ENCODE measurements at regions not wholly inside any gene's neighbourhood (a gene's known extent, or its start where the extent isn't known, plus 50 kb on each side); places are given as distances from the start of the nearest gene placed in this dataset.

- no peak for TF ChIP-seq CTCF (IDR thresholded peaks at IDR 0.05)
- no peak for TF ChIP-seq YY1 (IDR thresholded peaks at IDR 0.05; ENCODE audit: low read depth)
- no peak for TF ChIP-seq POLR2AphosphoS5 (IDR thresholded peaks at IDR 0.05; ENCODE audit: low read depth, low read length)
- no peak for TF ChIP-seq TAF1 (IDR thresholded peaks at IDR 0.05; ENCODE audit: borderline replicate concordance, low read depth, low read length)
- no peak for TF ChIP-seq SMC3 (IDR thresholded peaks at IDR 0.05; ENCODE audit: low read depth, low read length)
- TF ChIP-seq, protein P1, sequence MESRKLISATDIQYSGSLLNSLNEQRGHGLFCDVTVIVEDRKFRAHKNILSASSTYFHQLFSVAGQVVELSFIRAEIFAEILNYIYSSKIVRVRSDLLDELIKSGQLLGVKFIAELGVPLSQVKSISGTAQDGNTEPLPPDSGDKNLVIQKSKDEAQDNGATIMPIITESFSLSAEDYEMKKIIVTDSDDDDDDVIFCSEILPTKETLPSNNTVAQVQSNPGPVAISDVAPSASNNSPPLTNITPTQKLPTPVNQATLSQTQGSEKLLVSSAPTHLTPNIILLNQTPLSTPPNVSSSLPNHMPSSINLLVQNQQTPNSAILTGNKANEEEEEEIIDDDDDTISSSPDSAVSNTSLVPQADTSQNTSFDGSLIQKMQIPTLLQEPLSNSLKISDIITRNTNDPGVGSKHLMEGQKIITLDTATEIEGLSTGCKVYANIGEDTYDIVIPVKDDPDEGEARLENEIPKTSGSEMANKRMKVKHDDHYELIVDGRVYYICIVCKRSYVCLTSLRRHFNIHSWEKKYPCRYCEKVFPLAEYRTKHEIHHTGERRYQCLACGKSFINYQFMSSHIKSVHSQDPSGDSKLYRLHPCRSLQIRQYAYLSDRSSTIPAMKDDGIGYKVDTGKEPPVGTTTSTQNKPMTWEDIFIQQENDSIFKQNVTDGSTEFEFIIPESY (IDR thresholded peaks at IDR 0.05; ENCODE audit: borderline replicate concordance, low read depth), result no peak
- no peak for TF ChIP-seq REST (IDR thresholded peaks at IDR 0.05; ENCODE audit: low read depth, low read length)
- no peak for TF ChIP-seq RAD21 (IDR thresholded peaks at IDR 0.05; ENCODE audit: low read length)
- TF ChIP-seq SIN3A (IDR thresholded peaks at IDR 0.05; ENCODE audit: borderline replicate concordance, low read depth, low read length), result no peak
- TF ChIP-seq CHD2 (IDR thresholded peaks at IDR 0.05; ENCODE audit: low read length, partially characterized antibody), result no peak
- TF ChIP-seq RCOR1 (IDR thresholded peaks at IDR 0.05; ENCODE audit: low read length), result no peak
- no peak for TF ChIP-seq ELF1 (IDR thresholded peaks at IDR 0.05)
- TF ChIP-seq, protein P2, sequence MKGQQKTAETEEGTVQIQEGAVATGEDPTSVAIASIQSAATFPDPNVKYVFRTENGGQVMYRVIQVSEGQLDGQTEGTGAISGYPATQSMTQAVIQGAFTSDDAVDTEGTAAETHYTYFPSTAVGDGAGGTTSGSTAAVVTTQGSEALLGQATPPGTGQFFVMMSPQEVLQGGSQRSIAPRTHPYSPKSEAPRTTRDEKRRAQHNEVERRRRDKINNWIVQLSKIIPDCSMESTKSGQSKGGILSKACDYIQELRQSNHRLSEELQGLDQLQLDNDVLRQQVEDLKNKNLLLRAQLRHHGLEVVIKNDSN (IDR thresholded peaks at IDR 0.05; ENCODE audit: borderline replicate concordance, low read depth), result no peak
These were observed 196.7 kb downstream of the ZNF330 start for GRCh38 chr4:141417387-141417786.

Measured in SK-N-SH (cell line).